SK-N-SH (cell line): ENCODE measurements at regions not wholly inside any gene's neighbourhood (a gene's known extent, or its start where the extent isn't known, plus 50 kb on each side); places are given as distances from the start of the nearest gene placed in this dataset.
A peak's percentile ranks its signal among the peaks of the same experiment; 100 is the strongest.

Experiments used
- CTCF ChIA-PET: fragments of 300-600, 350-600 bp; formaldehyde crosslinking; extraction: SDS; loops from one replicate; lab custom pipeline; 2021; lab: Yijun Ruan, JAX
- POLR2A ChIA-PET: fragments of 350-600 bp; sonication (Branson Sonifier 250); formaldehyde crosslinking; extraction: SDS; loops from one replicate; lab custom pipeline; 2020; ENCODE audit warnings: antibody characterized with exemption, inconsistent platforms; lab: Yijun Ruan, JAX
- DNase-seq: peaks from one replicate; pipeline ENCODE4 v3.0.0; 2012
- H2AFZ ChIP-seq: fragments of 200-600 bp; sonication (generic); 2 replicates; pipeline ENCODE4 v1.8.1; 2016; ENCODE audit warnings: antibody characterized with exemption, mild to moderate bottlenecking, low read depth
- H3F3A ChIP-seq: fragments of 200-600 bp; sonication (generic); replicated peaks from 2 replicates; pipeline ENCODE3; 2016; ENCODE audit warnings: antibody characterized with exemption, mild to moderate bottlenecking; ENCODE audit not compliant: insufficient read depth
- H3K27ac ChIP-seq, 2 experiments: fragments of 200-500 bp in 1 of 2; fragments of 200-600 bp in 1 of 2; sonication (Bioruptor generic) in 1 of 2; sonication (generic), shearing (Covaris generic) in 1 of 2; 2 replicates each; pipeline versions ENCODE4 v1.5.1 to v1.6.1; 2014 to 2016; ENCODE audit warnings: low read depth in 2 of 2, inconsistent platforms in 1 of 2, low read length in 1 of 2, mild to moderate bottlenecking in 1 of 2, mixed read lengths in 1 of 2
- H3K27me3 ChIP-seq: fragments of 200-600 bp; sonication (generic), shearing (Covaris generic); 2 replicates; pipeline ENCODE4 v1.6.1; 2016; ENCODE audit warnings: mixed run types; ENCODE audit not compliant: insufficient read depth
- H3K36me3 ChIP-seq, 2 experiments: fragments of 200-500 bp in 1 of 2; fragments of 200-600 bp in 1 of 2; sonication (Bioruptor generic) in 1 of 2; sonication (generic) in 1 of 2; replicated peaks in 1 of 2; 2 replicates each; pipeline versions ENCODE3 to v1.5.1; 2014 to 2016; ENCODE audit warnings: low read length in 1 of 2, mild to moderate bottlenecking in 1 of 2; ENCODE audit not compliant: insufficient read depth in 2 of 2, control insufficient read depth in 1 of 2
- H3K4me1 ChIP-seq, 2 experiments: fragments of 200-500 bp in 1 of 2; fragments of 200-600 bp in 1 of 2; sonication (Bioruptor generic) in 1 of 2; sonication (generic), shearing (Covaris generic) in 1 of 2; 2 replicates each; pipeline versions ENCODE4 v1.5.1 to v1.6.1; 2014 to 2016; ENCODE audit warnings: low read depth in 1 of 2, low read length in 1 of 2, mixed run types in 1 of 2; ENCODE audit not compliant: insufficient read depth in 2 of 2, control insufficient read depth in 1 of 2
- H3K4me2 ChIP-seq: fragments of 200-600 bp; sonication (generic), shearing (Covaris generic); 2 replicates; pipeline ENCODE4 v1.6.1; 2017; ENCODE audit warnings: mixed run types
- H3K4me3 ChIP-seq, 2 experiments: fragments of 200-500 bp in 1 of 2; fragments of 200-600 bp in 1 of 2; sonication (Bioruptor generic) in 1 of 2; sonication (generic), shearing (Covaris generic) in 1 of 2; 2 replicates each; pipeline versions ENCODE4 v1.5.1 to v1.8.1; 2014 to 2016; ENCODE audit warnings: low read depth in 2 of 2, inconsistent platforms in 1 of 2, low read length in 1 of 2, mild to moderate bottlenecking in 1 of 2, mixed read lengths in 1 of 2, moderate library complexity in 1 of 2
- H3K79me2 ChIP-seq: fragments of 200-600 bp; sonication (generic); 2 replicates; pipeline ENCODE4 v1.8.1; 2017; ENCODE audit warnings: mild to moderate bottlenecking; ENCODE audit not compliant: insufficient read depth
- H3K9ac ChIP-seq: fragments of 200-600 bp; sonication (generic); 2 replicates; pipeline ENCODE4 v1.6.1; 2017; ENCODE audit warnings: mixed run types
- H3K9me2 ChIP-seq: fragments of 200-600 bp; sonication (generic); 2 replicates; pipeline ENCODE4 v1.6.1; 2017; ENCODE audit warnings: mixed run types
- H3K9me3 ChIP-seq: fragments of 200-600 bp; sonication (generic); 2 replicates; pipeline ENCODE4 v1.6.1; 2017; ENCODE audit warnings: mixed run types, mild to moderate bottlenecking, moderate library complexity
- H4K20me1 ChIP-seq: fragments of 200-600 bp; sonication (generic); 2 replicates; pipeline ENCODE4 v1.6.1; 2017; ENCODE audit warnings: mild to moderate bottlenecking, mixed run types; ENCODE audit not compliant: insufficient read depth
- ELF1 ChIP-seq: IDR thresholded peaks from 2 replicates; pipeline ENCODE4 v1.4.0; 2012
- EP300 ChIP-seq, 2 experiments: IDR thresholded peaks; 2 replicates each; pipeline versions ENCODE4 v1.4.0 to v1.6.1; 2012; ENCODE audit warnings: borderline replicate concordance in 1 of 2, low read depth in 1 of 2, low read length in 1 of 2
- EZH2phosphoT487 ChIP-seq: fragments of 200-600 bp; sonication (generic); IDR thresholded peaks from 2 replicates; pipeline ENCODE4 v1.6.1; 2017; ENCODE audit warnings: low read depth, mixed run types, mild to moderate bottlenecking, antibody characterized with exemption, moderate library complexity, borderline replicate concordance
- FOXJ3 ChIP-seq: sonication (generic); formaldehyde crosslinking; IDR thresholded peaks from 2 replicates; pipeline ENCODE4 v1.5.1; 2020; ENCODE audit warnings: mild to moderate bottlenecking, missing genetic modification reagents
- FOXM1 ChIP-seq: IDR thresholded peaks from 2 replicates; pipeline ENCODE4 v1.4.0; 2012; ENCODE audit warnings: low read depth, mild to moderate bottlenecking
- GATA2 ChIP-seq: sonication (generic); formaldehyde crosslinking; IDR thresholded peaks from 2 replicates; pipeline ENCODE4 v1.5.0; 2020; ENCODE audit warnings: mild to moderate bottlenecking, missing genetic modification reagents
- MEF2A ChIP-seq: IDR thresholded peaks from 2 replicates; pipeline ENCODE4 v1.4.0; 2012; ENCODE audit warnings: low read depth, borderline replicate concordance
- MXI1 ChIP-seq: IDR thresholded peaks from 2 replicates; pipeline ENCODE4 v1.6.1; 2012; ENCODE audit warnings: mild to moderate bottlenecking, low read depth, low read length, improper control_type of control experiment
- NFIC ChIP-seq: IDR thresholded peaks from 2 replicates; pipeline ENCODE4 v1.4.0; 2012; ENCODE audit warnings: borderline replicate concordance
- NRF1 ChIP-seq: IDR thresholded peaks from 2 replicates; pipeline ENCODE4 v1.6.1; 2012; ENCODE audit warnings: low read depth, mild to moderate bottlenecking, low read length
- RCOR1 ChIP-seq: fragments of 150-350 bp; IDR thresholded peaks from 2 replicates; pipeline ENCODE4 v1.6.1; 2017; ENCODE audit warnings: antibody characterized with exemption, low read length
- RXRA ChIP-seq: IDR thresholded peaks from 2 replicates; pipeline ENCODE4 v1.4.0; 2012; ENCODE audit warnings: low read depth, mild to moderate bottlenecking, borderline replicate concordance
- TAF1 ChIP-seq: IDR thresholded peaks from 2 replicates; pipeline ENCODE4 v1.6.1; 2012; ENCODE audit warnings: low read depth, mild to moderate bottlenecking, low read length, moderate library complexity, borderline replicate concordance
- TCF12 ChIP-seq: IDR thresholded peaks from 2 replicates; pipeline ENCODE4 v1.4.0; 2012
- YY1 ChIP-seq: IDR thresholded peaks from 2 replicates; pipeline ENCODE4 v1.4.0; 2012; ENCODE audit warnings: low read depth, mild to moderate bottlenecking
- WGBS: methylation state at CpG from one replicate; pipeline ENCODE4 v1.1.6; 2017; ENCODE audit warnings: low lambda C conversion rate; 5-methylcytosine and 5-hydroxymethylcytosine counted together
- TF ChIP-seq, protein P1 (sequence below): IDR thresholded peaks from 2 replicates; pipeline ENCODE4 v1.4.0; 2012; ENCODE audit warnings: low read depth, borderline replicate concordance
- TF ChIP-seq, protein P2 (sequence below): fragments of 150-350 bp; IDR thresholded peaks from 2 replicates; pipeline ENCODE4 v1.6.1; 2016; ENCODE audit warnings: mild to moderate bottlenecking, low read depth, low read length
- TF ChIP-seq, protein P3 (sequence below): fragments of 150-350 bp; IDR thresholded peaks from 2 replicates; pipeline ENCODE4 v1.6.1; 2017; ENCODE audit warnings: antibody characterized with exemption, low read length, low read depth, borderline replicate concordance

DNA sequence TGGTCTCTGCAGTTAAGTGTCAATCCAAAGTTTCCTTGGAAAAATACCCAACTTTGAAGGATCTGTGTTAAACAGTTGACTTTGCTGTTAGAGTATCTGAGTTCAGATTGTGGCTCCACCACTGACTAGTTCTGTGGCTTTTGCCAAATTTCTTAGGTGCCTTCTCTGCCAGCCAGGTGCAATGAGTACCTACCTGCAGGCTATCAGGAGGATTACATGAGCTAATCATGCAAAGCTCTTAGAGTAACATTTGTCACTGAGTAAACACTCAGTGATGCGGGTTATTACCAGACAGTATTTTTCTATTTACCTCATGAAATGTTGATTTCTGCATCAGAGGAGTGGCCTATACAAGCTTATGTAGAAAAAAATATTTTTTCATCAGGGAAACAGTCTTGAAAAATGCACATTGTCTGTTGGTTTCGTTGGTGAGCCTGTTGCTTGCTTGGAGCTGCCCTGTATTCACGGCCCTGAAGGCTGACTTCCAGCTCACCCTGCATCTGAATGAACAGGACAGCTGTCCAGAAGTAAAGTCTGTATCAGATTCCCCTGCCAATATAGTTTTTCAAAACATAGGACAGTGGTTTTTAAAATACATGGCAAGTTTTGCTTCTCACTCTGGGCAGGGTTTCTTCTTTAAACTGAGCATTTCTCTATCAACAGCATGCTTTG, 235.1 kb downstream of the CDCA7 start:
- H3K27ac ChIP-seq, result peak overlapping the region; percentile 43 to 86; a peak in 3 of 4 replicates
- H3F3A ChIP-seq, result peaks cover 27% of the 10 kb centered on the region
- no peaks in the 10 kb centered on the region for H3K36me3 ChIP-seq
- DNase-seq, result no peak
- H4K20me1 ChIP-seq, result no peaks in the 10 kb centered on the region
- H3K4me3 ChIP-seq, result no peak overlapping the region
- H3K79me2 ChIP-seq, result no peaks in the 10 kb centered on the region
- no peaks in the 10 kb centered on the region for H3K9me2 ChIP-seq
- peaks cover 6% of the 10 kb centered on the region; the same call in 1 of the 2 replicates for H3K9me3 ChIP-seq
- H3K27me3 ChIP-seq, result no peaks in the 10 kb centered on the region
- no peak overlapping the region; the same call in 1 of the 2 replicates for H3K9ac ChIP-seq
- ChIA-PET POLR2A (no interaction called here), CTCF (no interaction called here)
- H2AFZ ChIP-seq, result peak overlapping the region; percentile 60; the same call in 1 of the 2 replicates
- no peak for TF ChIP-seq ELF1
- TF ChIP-seq NRF1, result no peak
- TF ChIP-seq GATA2 (CRISPR knock-in tag), result no peak
- TF ChIP-seq, protein P1, sequence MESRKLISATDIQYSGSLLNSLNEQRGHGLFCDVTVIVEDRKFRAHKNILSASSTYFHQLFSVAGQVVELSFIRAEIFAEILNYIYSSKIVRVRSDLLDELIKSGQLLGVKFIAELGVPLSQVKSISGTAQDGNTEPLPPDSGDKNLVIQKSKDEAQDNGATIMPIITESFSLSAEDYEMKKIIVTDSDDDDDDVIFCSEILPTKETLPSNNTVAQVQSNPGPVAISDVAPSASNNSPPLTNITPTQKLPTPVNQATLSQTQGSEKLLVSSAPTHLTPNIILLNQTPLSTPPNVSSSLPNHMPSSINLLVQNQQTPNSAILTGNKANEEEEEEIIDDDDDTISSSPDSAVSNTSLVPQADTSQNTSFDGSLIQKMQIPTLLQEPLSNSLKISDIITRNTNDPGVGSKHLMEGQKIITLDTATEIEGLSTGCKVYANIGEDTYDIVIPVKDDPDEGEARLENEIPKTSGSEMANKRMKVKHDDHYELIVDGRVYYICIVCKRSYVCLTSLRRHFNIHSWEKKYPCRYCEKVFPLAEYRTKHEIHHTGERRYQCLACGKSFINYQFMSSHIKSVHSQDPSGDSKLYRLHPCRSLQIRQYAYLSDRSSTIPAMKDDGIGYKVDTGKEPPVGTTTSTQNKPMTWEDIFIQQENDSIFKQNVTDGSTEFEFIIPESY, result no peak
- TF ChIP-seq MEF2A, result no peak
- TF ChIP-seq MXI1, result no peak
- TF ChIP-seq, protein P2, sequence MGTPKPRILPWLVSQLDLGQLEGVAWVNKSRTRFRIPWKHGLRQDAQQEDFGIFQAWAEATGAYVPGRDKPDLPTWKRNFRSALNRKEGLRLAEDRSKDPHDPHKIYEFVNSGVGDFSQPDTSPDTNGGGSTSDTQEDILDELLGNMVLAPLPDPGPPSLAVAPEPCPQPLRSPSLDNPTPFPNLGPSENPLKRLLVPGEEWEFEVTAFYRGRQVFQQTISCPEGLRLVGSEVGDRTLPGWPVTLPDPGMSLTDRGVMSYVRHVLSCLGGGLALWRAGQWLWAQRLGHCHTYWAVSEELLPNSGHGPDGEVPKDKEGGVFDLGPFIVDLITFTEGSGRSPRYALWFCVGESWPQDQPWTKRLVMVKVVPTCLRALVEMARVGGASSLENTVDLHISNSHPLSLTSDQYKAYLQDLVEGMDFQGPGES, result no peak
- TF ChIP-seq, protein P3, sequence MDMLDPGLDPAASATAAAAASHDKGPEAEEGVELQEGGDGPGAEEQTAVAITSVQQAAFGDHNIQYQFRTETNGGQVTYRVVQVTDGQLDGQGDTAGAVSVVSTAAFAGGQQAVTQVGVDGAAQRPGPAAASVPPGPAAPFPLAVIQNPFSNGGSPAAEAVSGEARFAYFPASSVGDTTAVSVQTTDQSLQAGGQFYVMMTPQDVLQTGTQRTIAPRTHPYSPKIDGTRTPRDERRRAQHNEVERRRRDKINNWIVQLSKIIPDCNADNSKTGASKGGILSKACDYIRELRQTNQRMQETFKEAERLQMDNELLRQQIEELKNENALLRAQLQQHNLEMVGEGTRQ, result no peak
- 57% methylated on average over 3 of the region's 3 CpGs for WGBS
- H3K4me1 ChIP-seq, result peaks cover 2 to 14% of the 10 kb centered on the region in 2 experiments
- peak overlapping the region; percentile 35; the same call in 1 of the 2 replicates for H3K4me2 ChIP-seq

DNA sequence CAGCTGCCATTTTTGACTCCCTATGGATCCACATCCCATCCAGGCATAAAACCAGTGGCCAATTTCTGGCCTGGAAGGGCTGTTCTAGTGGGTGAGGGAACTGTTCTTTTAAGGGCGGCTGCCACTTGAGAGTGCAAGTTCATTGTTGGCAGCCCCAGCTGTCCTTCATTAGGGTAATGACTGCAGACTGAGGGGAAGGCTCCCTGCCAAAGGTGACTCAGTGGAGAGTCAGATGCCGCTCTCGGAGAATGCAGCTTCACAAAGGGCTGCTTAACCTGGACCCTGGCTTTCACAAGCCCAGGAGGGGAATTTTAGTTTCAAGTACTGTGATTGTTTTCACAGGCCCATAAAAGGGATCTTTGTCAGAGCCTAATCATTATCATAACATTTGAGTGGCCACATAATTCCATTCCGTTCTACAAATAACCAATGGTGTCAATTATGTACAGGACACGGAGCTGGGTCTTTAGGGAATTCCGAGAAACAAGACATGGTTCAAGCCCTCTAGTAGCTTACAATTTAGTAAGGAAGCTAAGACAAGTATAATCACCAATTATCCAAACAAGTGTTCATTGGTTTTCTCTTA, 235.7 kb downstream of the CDCA7 start:
- H3K79me2 ChIP-seq, result no peaks in the 10 kb centered on the region
- POLR2A ChIA-PET, result no interaction called here
- H4K20me1 ChIP-seq, result no peaks in the 10 kb centered on the region
- H3K27me3 ChIP-seq, result no peaks in the 10 kb centered on the region
- H3K9me3 ChIP-seq, result peaks cover 6% of the 10 kb centered on the region; the same call in 1 of the 2 replicates
- H3K4me1 ChIP-seq, result peaks cover 2 to 14% of the 10 kb centered on the region in 2 experiments; a peak in 3 of 4 replicates
- H3K4me3 ChIP-seq, result peak overlapping the region in 1 of 2 experiments; percentile 9; a peak in 1 of 4 replicates
- no peaks in the 10 kb centered on the region for H3K9me2 ChIP-seq
- peak; percentile 7 for DNase-seq
- peaks cover 27% of the 10 kb centered on the region for H3F3A ChIP-seq
- no peak overlapping the region for H2AFZ ChIP-seq
- H3K9ac ChIP-seq, result no peak overlapping the region; the same call in 1 of the 2 replicates
- CTCF ChIA-PET, result no interaction called here
- no peaks in the 10 kb centered on the region for H3K36me3 ChIP-seq
- H3K27ac ChIP-seq, result peak overlapping the region; percentile 58 to 86; a peak in 3 of 4 replicates
- WGBS, result 7% methylated on average over 5 of the region's 6 CpGs
- H3K4me2 ChIP-seq, result peak overlapping the region; percentile 35; the same call in 1 of the 2 replicates
- TF ChIP-seq, protein P1, result no peak
- TF ChIP-seq TCF12, result peak; percentile 98
- peak; percentile 98 for TF ChIP-seq NFIC
- no peak for TF ChIP-seq NRF1
- TF ChIP-seq EZH2phosphoT487, result no peak
- TF ChIP-seq, protein P2, result no peak
- no peak for TF ChIP-seq FOXM1
- TF ChIP-seq RXRA, result peak; percentile 81; the same call in 1 of the 2 replicates
- no peak for TF ChIP-seq TAF1
- TF ChIP-seq FOXJ3 (CRISPR knock-in tag), result no peak
- peak; percentile 15 to 87; a peak in 3 of 4 replicates for TF ChIP-seq EP300 (IDR thresholded peaks at IDR 0.05; ENCODE audit: borderline replicate concordance in 1 of 2, low read depth in 1 of 2, low read length in 1 of 2)
- no peak for TF ChIP-seq RCOR1
- TF ChIP-seq YY1, result no peak
